ENCODE measurements at regions not wholly inside any gene's neighbourhood (a gene's known extent, or its start where the extent isn't known, plus 50 kb on each side); places are given as distances from the start of the nearest gene placed in this dataset.

GRCh38 chr4:138555108-138555507 lies 313.0 kb upstream of the SLC7A11 start:
- ChIA-PET CTCF (no interaction called here), POLR2A (ENCODE audit: unreplicated experiment) (no interaction called here)
- BruUV-seq (replicated peaks): no TSS peak

DNA sequence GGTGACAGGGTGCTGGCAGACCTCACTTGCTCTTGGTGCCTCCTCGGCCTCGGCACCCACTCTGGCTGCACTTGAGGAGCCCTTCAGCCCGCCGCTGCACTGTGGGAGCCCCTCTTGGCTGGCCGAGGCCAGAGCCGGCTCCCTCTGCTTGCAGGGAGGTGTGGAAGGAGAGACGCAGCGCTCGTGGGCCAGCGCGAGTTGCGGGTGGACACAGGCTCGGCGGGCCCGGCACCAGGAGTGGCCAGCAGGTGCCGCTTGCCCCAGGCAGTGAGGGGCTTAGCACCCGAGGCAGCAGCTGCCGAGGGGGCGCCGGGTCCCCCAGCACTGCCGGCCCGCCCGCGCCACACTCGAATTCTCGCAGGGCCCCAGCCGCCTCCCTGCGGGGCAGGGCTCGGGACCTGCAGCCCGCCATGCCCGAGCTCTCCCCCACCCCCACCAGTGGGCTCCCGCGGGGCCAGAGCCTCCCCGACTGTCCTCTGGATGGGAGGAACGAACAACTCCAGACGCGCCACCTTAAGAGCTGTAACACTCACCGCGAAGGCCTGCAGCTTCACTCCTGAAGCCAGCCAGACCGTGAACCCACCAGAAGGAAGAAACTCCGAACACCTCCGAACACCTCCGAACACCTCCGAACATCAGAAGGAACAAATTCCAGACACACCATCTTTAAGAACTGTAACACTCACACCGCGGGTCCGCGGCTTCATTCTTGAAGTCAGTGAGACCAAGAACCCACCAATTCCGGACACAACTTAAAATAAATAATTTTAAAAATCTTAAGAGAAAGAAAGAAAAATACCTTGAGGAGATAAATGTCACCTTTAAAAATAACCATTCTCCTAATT lies 311.1 kb upstream of the SLC7A11 start:
- Histone ChIP-seq H3K36me3 (ENCODE audit: low read depth, low read length) (no peaks in the 10 kb centered on the region), H2AFZ (ENCODE audit: low read length) (no peak overlapping the region), H3K27ac (ENCODE audit: low read length) (no peak overlapping the region), H3K27me3 (ENCODE audit: low read length) (no peaks in the 10 kb centered on the region), H3K9me3 (ENCODE audit: low read length) (no peaks in the 10 kb centered on the region), H3K4me3 (ENCODE audit: low read length) (no peak overlapping the region), H3K4me2 (ENCODE audit: low read length) (no peak overlapping the region), H3K9me2 (replicated peaks; ENCODE audit: low read length) (no peaks in the 10 kb centered on the region), H3K79me2 (ENCODE audit: low read length) (no peaks in the 10 kb centered on the region), H4K20me1 (ENCODE audit: low read length) (no peaks in the 10 kb centered on the region), H3K4me1 (ENCODE audit: insufficient read depth, low read length) (no peaks in the 10 kb centered on the region), H3F3A (ENCODE audit: low read length, unreplicated experiment) (no peaks in the 10 kb centered on the region), H3K9ac (ENCODE audit: low read length) (no peak overlapping the region)
- CTCF ChIA-PET: no interaction called here
- TF ChIP-seq EZH2 (IDR thresholded peaks at IDR 0.05; ENCODE audit: low read length, unreplicated experiment): no peak
- no peak for TF ChIP-seq CTCF (conservative IDR thresholded peaks at IDR 0.05; ENCODE audit: low read depth, low read length)
- TF ChIP-seq EZH2phosphoT487 (IDR thresholded peaks at IDR 0.05; ENCODE audit: borderline replicate concordance, low read length): no peak
- ATAC-seq (no peak), DNase-seq (no peak)
- no TSS peak for BruUV-seq (replicated peaks)
- intact Hi-C loops (cut with micrococcal nuclease): no loop called here
- POLR2A ChIA-PET (ENCODE audit: unreplicated experiment): no interaction called here

More at GRCh38 chr4:138555108-138555507, 313.0 kb upstream of the SLC7A11 start:
- Histone ChIP-seq H3K79me2 (ENCODE audit: low read length) (no peaks in the 10 kb centered on the region), H4K20me1 (ENCODE audit: low read length) (no peaks in the 10 kb centered on the region), H3K9ac (ENCODE audit: low read length) (no peak overlapping the region), H3K4me2 (ENCODE audit: low read length) (no peak overlapping the region), H3K9me2 (replicated peaks; ENCODE audit: low read length) (no peaks in the 10 kb centered on the region), H3K27me3 (ENCODE audit: low read length) (no peaks in the 10 kb centered on the region), H3K36me3 (ENCODE audit: low read depth, low read length) (no peaks in the 10 kb centered on the region), H3K4me1 (ENCODE audit: insufficient read depth, low read length) (no peaks in the 10 kb centered on the region), H3K9me3 (ENCODE audit: low read length) (no peaks in the 10 kb centered on the region), H3K27ac (ENCODE audit: low read length) (no peak overlapping the region), H3K4me3 (ENCODE audit: low read length) (no peak overlapping the region), H3F3A (ENCODE audit: low read length, unreplicated experiment) (no peaks in the 10 kb centered on the region), H2AFZ (ENCODE audit: low read length) (no peak overlapping the region)
- ATAC-seq (no peak; the same call in 1 of the 2 replicates), DNase-seq (peak; percentile 12)
- intact Hi-C loops (cut with micrococcal nuclease): no loop called here
- TF ChIP-seq EZH2 (IDR thresholded peaks at IDR 0.05; ENCODE audit: low read length, unreplicated experiment) (no peak), CTCF (conservative IDR thresholded peaks at IDR 0.05; ENCODE audit: low read depth, low read length) (no peak), EZH2phosphoT487 (IDR thresholded peaks at IDR 0.05; ENCODE audit: borderline replicate concordance, low read length) (no peak)

DNA sequence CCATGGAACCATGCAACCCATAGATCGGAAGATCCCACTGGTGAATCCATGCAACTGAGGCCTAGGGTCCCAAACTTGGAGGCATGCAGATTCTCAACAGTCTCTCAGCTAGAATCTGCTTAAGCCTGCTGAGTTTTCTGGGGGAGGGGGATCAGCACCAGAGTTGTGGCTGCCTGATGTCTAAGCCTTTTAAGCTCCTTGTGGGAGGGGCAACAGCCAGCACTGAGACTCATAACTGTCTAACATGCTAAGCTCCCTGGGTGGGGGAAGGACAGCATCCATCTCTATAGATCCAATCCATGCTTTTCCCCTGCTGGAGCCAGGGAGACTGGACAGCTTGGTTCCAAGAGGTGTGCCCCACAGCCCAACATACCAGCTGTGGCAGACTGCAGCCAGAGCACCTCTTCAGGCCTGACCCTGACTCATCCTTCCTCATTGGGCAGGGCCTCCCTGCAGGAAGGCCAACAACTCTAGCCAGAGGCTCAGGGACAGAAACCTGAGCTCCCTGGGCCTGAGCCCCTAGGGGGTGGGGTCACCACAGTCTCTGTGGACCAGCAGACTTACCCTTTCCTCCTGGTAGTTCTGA lies 300.1 kb upstream of the SLC7A11 start:
- no peaks in the 10 kb centered on the region for H3K36me3 ChIP-seq (ENCODE audit: low read depth, low read length)
- ChIA-PET POLR2A (ENCODE audit: unreplicated experiment) (no interaction called here), CTCF (no interaction called here)
- H3K9ac ChIP-seq (ENCODE audit: low read length): no peak overlapping the region
- no peaks in the 10 kb centered on the region for H3K9me3 ChIP-seq (ENCODE audit: low read length)
- no peaks in the 10 kb centered on the region for H3K27me3 ChIP-seq (ENCODE audit: low read length)
- H3F3A ChIP-seq (ENCODE audit: low read length, unreplicated experiment): no peaks in the 10 kb centered on the region
- DNase-seq: peak; percentile 60
- no peaks in the 10 kb centered on the region for H3K9me2 ChIP-seq (replicated peaks; ENCODE audit: low read length)
- H4K20me1 ChIP-seq (ENCODE audit: low read length): no peaks in the 10 kb centered on the region
- TF ChIP-seq EZH2phosphoT487 (IDR thresholded peaks at IDR 0.05; ENCODE audit: borderline replicate concordance, low read length) (no peak), CTCF (conservative IDR thresholded peaks at IDR 0.05; ENCODE audit: low read depth, low read length) (no peak), EZH2 (IDR thresholded peaks at IDR 0.05; ENCODE audit: low read length, unreplicated experiment) (no peak)
- H3K4me2 ChIP-seq (ENCODE audit: low read length): no peak overlapping the region
- peak; percentile 63 for ATAC-seq
- no peaks in the 10 kb centered on the region for H3K79me2 ChIP-seq (ENCODE audit: low read length)
- BruUV-seq (replicated peaks): no TSS peak
- no peaks in the 10 kb centered on the region for H3K4me1 ChIP-seq (ENCODE audit: insufficient read depth, low read length)
- H3K4me3 ChIP-seq (ENCODE audit: low read length): no peak overlapping the region
- H3K27ac ChIP-seq (ENCODE audit: low read length): no peak overlapping the region
- H2AFZ ChIP-seq (ENCODE audit: low read length): no peak overlapping the region
- intact Hi-C loops (cut with micrococcal nuclease): no loop called here

All from PC-3 (cell line).